PC-9 (cell line): ENCODE measurements at regions not wholly inside any gene's neighbourhood (a gene's known extent, or its start where the extent isn't known, plus 50 kb on each side); places are given as distances from the start of the nearest gene placed in this dataset.

Experiments used
- BruUV-seq: library from RNA; stranded (reverse); fragments of 400-500 nt; replicated peaks from 2 replicates; lab custom pipeline; 2021; lab: Mats Ljungman, UMichigan
- CTCF ChIA-PET: fragments of 300-600 bp; sonication (Branson Sonifier 250); formaldehyde crosslinking; loops from one replicate; lab custom pipeline; 2022; ENCODE audit warnings: antibody characterized with exemption; lab: Charles Lee
- POLR2A ChIA-PET: fragments of 300-600 bp; sonication (Branson Sonifier 250); formaldehyde crosslinking; loops from one replicate; lab custom pipeline; 2022; ENCODE audit warnings: antibody characterized with exemption; ENCODE audit not compliant: unreplicated experiment; lab: Charles Lee
- DNase-seq, 2 experiments: peaks; one replicate each; pipeline versions ENCODE4 v3.0.0 to v3.0.0-alpha.2; 2015 to 2022; ENCODE audit warnings: mixed read lengths in 1 of 2
- H2AFZ ChIP-seq: fragments of 200-600 bp; sonication (generic); 2 replicates; pipeline ENCODE4 v1.8.1; 2017; ENCODE audit warnings: antibody characterized with exemption
- H3F3A ChIP-seq: fragments of 200-600 bp; sonication (generic); 2 replicates; pipeline ENCODE4 v1.8.1; 2017; ENCODE audit warnings: antibody characterized with exemption, mild to moderate bottlenecking, low read depth; ENCODE audit not compliant: insufficient read depth
- H3K27ac ChIP-seq: fragments of 200-600 bp; sonication (generic); 2 replicates; pipeline ENCODE4 v1.6.1; 2016; ENCODE audit warnings: mixed run types
- H3K27me3 ChIP-seq: fragments of 200-600 bp; sonication (generic); 2 replicates; pipeline ENCODE4 v1.6.1; 2016; ENCODE audit warnings: low read depth, mixed run types; ENCODE audit not compliant: insufficient read depth
- H3K36me3 ChIP-seq: fragments of 200-600 bp; sonication (generic); 2 replicates; pipeline ENCODE4 v1.6.1; 2016; ENCODE audit warnings: low read depth, mixed run types
- H3K4me1 ChIP-seq: fragments of 200-600 bp; sonication (generic); replicated peaks from 2 replicates; pipeline ENCODE4 v1.6.1; 2016; ENCODE audit warnings: mixed run types; ENCODE audit not compliant: insufficient read depth
- H3K4me2 ChIP-seq: fragments of 200-600 bp; sonication (generic); 2 replicates; pipeline ENCODE4 v1.6.1; 2017; ENCODE audit warnings: mixed run types
- H3K4me3 ChIP-seq: fragments of 200-600 bp; sonication (generic); 2 replicates; pipeline ENCODE4 v1.6.1; 2016; ENCODE audit warnings: mixed run types
- H3K79me2 ChIP-seq: fragments of 200-600 bp; sonication (generic); 2 replicates; pipeline ENCODE4 v1.6.1; 2017; ENCODE audit warnings: low read depth, mixed run types
- H3K9me2 ChIP-seq: fragments of 200-600 bp; sonication (generic); 2 replicates; pipeline ENCODE4 v1.8.1; 2017; ENCODE audit warnings: mild to moderate bottlenecking; ENCODE audit not compliant: insufficient read depth
- H3K9me3 ChIP-seq: fragments of 200-600 bp; sonication (generic); 2 replicates; pipeline ENCODE4 v1.8.1; 2016; ENCODE audit warnings: low read depth; ENCODE audit not compliant: insufficient read depth
- H4K20me1 ChIP-seq: fragments of 200-600 bp; sonication (generic); 2 replicates; pipeline ENCODE4 v1.8.1; 2017; ENCODE audit not compliant: insufficient read depth
- CTCF ChIP-seq: fragments of 200-600 bp; sonication (generic); conservative IDR thresholded peaks from 2 replicates; pipeline ENCODE4 v1.6.1; 2017; ENCODE audit warnings: mixed run types, antibody characterized with exemption, mild to moderate bottlenecking, moderate library complexity
- EZH2 ChIP-seq: fragments of 200-600 bp; sonication (generic); IDR thresholded peaks from 2 replicates; pipeline ENCODE4 v1.8.0; 2017; ENCODE audit warnings: antibody characterized with exemption, low read depth
- intact Hi-C: fragments of 100-400 bp; cut with micrococcal nuclease; formaldehyde crosslinking; loops from one replicate; pipeline ENCODE4 v1.10.0; 2022; ENCODE audit not compliant: unreplicated experiment

GRCh38 chr4:171742436-171742835 is 70.8 kb upstream of the GALNTL6 start:
- H3K9me2 ChIP-seq = no peaks in the 10 kb centered on the region
- CTCF ChIA-PET = no interaction called here
- H3K4me1 ChIP-seq = no peaks in the 10 kb centered on the region
- H3K27me3 ChIP-seq = no peaks in the 10 kb centered on the region
- no peak overlapping the region for H3K4me3 ChIP-seq
- DNase-seq = no peak
- H3K36me3 ChIP-seq = no peaks in the 10 kb centered on the region
- no peaks in the 10 kb centered on the region for H3F3A ChIP-seq
- H3K9me3 ChIP-seq = no peaks in the 10 kb centered on the region
- no TSS peak for BruUV-seq
- no peaks in the 10 kb centered on the region for H3K79me2 ChIP-seq
- no peaks in the 10 kb centered on the region for H4K20me1 ChIP-seq
- no peak overlapping the region for H3K4me2 ChIP-seq
- no peak overlapping the region for H3K27ac ChIP-seq
- POLR2A ChIA-PET = no interaction called here
- TF ChIP-seq EZH2 = no peak
- TF ChIP-seq CTCF = no peak
- intact Hi-C loops = no loop called here
- no peak overlapping the region for H2AFZ ChIP-seq

DNA sequence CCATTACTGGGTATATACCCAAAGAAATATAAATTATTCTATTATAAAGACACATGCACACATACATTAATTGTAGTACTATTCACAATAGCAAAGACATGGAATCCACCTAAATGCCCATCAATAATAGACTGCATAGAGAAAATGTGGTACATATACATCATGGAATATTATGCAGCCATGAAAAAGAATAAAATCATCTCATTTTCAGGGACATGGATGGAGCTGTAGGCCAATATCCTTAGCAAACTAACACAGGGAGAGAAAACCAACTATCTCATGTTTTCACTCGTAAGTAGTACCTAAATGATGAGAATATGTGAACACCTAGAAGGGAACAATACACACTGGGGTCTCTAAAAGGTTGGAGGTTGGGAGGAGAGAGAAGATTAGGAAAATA is 86.0 kb upstream of the GALNTL6 start:
- Histone ChIP-seq H3K36me3 (no peaks in the 10 kb centered on the region), H3K27ac (no peak overlapping the region), H3K79me2 (no peaks in the 10 kb centered on the region), H3K4me3 (no peak overlapping the region), H2AFZ (no peak overlapping the region), H3K9me2 (no peaks in the 10 kb centered on the region), H4K20me1 (no peaks in the 10 kb centered on the region), H3F3A (no peaks in the 10 kb centered on the region), H3K4me2 (no peak overlapping the region), H3K9me3 (no peaks in the 10 kb centered on the region), H3K4me1 (no peaks in the 10 kb centered on the region), H3K27me3 (no peaks in the 10 kb centered on the region)
- ChIA-PET POLR2A (no interaction called here), CTCF (no interaction called here)
- DNase-seq = no peak
- no peak for TF ChIP-seq EZH2
- no peak for TF ChIP-seq CTCF
- BruUV-seq = no TSS peak
- intact Hi-C loops = no loop called here

DNA sequence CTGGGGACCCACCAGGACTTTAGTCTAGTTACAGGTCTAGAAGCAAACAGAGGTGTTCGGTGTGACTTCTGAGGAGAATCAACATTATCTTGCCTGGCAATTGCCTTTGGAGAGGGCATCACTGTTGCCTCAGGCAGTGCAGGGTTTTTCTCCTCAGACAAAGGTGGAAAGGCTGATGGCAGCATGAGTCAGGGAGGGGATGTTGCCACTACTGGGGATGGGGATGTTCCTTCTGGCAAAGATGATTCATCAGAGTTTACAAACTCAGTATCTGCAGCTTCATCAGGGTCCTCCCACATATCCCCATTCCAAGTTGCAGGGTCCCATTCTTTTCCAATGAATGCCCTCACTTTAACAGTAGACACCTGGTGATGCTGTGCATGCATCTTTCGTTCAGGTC is 91.3 kb upstream of the GALNTL6 start:
- intact Hi-C loops = no loop called here
- H3K27me3 ChIP-seq = no peaks in the 10 kb centered on the region
- H3K9me2 ChIP-seq = no peaks in the 10 kb centered on the region
- POLR2A ChIA-PET = no interaction called here
- TF ChIP-seq CTCF (no peak), EZH2 (no peak)
- BruUV-seq = no TSS peak
- no peak overlapping the region for H2AFZ ChIP-seq
- H3K4me1 ChIP-seq = no peaks in the 10 kb centered on the region
- H3K27ac ChIP-seq = no peak overlapping the region
- H3K79me2 ChIP-seq = no peaks in the 10 kb centered on the region
- DNase-seq = no peak
- H3F3A ChIP-seq = no peaks in the 10 kb centered on the region
- CTCF ChIA-PET = no interaction called here
- no peak overlapping the region for H3K4me3 ChIP-seq
- no peak overlapping the region for H3K4me2 ChIP-seq
- H3K9me3 ChIP-seq = no peaks in the 10 kb centered on the region
- no peaks in the 10 kb centered on the region for H3K36me3 ChIP-seq
- H4K20me1 ChIP-seq = no peaks in the 10 kb centered on the region
